Activated T-cell treated with anti-CD3 and anti-CD28 coated beads for 4 hours (primary cell): ENCODE measurements at regions not wholly inside any gene's neighbourhood (a gene's known extent, or its start where the extent isn't known, plus 50 kb on each side); places are given as distances from the start of the nearest gene placed in this dataset.
"Not testable (repeated sequence)": the region's sequence is repeated elsewhere in the genome, so short reads cannot be mapped to it uniquely, and the experiment has no call there.

Experiments
- DNase-seq: peaks from one replicate; pipeline ENCODE4 v3.0.0-alpha.2; 2020

DNA sequence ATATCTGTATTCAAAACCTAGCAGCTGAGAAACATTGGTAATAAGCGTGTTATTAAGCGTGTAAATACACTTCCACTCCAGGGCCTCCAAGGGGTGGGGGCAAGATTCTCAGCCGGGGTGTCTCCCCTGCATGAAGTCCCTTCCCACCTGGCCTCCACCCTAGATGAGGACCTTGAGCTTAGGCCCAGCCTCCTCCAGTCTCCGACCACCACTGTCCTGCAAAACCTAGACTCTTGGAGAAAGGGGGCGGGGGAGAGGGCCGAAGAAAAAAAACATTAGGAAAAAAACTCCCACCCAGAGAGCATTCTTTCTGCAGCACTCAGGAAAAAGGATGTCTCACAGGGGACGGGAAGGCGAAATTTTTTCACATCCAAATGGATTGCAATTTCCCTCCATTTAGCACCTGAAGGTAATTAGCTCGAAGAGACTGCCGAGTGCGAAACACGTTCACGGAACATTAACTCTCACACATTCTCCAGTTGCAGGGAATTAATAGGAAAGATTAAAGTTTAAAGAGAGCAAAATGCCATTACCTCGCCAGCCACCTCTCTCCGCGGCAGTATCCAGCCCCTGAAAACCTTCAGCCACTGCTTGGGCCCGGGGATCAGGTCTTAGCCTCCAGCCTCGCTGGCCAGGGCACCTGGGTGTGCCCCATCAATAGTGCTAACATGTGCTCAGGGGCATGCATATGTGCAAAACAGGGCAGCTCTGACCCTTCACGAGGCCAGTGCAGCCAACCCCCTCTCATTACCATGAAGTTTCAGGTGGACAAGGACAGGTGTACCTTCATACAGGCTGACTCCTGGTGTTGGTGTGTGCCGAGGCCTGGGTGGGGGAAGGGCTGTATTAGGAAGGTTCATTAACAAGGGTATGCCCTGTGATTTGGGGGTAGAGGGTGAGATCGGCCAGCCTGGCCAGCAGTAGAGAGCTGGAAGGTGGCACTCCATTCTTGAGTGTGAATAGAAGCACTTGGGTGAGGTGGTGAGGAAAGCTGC lies 77.2 kb downstream of the HIF1AN start:
- DNase-seq: no peak

- DNase-seq: no peak
Measured at GRCh38 chr10:100613846-100614245, 78.1 kb downstream of the HIF1AN start.

- DNase-seq: no peak
Measured at GRCh38 chr10:100614429-100615095, 78.8 kb downstream of the HIF1AN start.

GRCh38 chr10:100615241-100615640 lies 79.5 kb downstream of the HIF1AN start:
- no peak for DNase-seq

GRCh38 chr10:100615908-100616307 lies 80.2 kb downstream of the HIF1AN start:
- no peak for DNase-seq

DNA sequence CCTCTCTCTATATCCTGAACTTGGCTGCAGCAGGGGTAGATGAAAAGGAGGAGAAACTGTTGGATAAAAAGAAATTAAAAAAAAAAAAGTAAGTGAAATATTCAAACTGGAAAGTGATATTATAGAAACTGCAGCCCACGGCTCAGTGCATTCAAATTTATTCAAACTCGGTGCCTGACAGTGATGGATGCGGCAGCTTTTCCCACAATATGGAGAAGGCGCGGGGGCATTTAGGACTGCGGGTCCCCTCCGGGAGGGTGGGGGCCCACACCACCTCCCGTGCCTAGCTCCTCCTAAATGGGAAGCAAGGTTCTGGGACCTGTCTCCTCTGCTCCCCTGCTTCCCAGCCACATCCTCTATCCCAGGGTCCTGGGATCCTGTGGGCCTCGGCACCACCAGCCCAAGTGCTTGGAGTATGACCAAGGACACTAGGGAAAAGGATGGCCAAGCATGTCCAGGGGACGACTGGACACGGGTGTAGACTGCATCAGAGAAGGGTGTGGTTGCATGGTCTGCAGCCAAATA lies 82.4 kb downstream of the HIF1AN start:
- no peak for DNase-seq

- DNase-seq: no peak
Measured at GRCh38 chr10:100618632-100619255, 83.0 kb downstream of the HIF1AN start.

DNA sequence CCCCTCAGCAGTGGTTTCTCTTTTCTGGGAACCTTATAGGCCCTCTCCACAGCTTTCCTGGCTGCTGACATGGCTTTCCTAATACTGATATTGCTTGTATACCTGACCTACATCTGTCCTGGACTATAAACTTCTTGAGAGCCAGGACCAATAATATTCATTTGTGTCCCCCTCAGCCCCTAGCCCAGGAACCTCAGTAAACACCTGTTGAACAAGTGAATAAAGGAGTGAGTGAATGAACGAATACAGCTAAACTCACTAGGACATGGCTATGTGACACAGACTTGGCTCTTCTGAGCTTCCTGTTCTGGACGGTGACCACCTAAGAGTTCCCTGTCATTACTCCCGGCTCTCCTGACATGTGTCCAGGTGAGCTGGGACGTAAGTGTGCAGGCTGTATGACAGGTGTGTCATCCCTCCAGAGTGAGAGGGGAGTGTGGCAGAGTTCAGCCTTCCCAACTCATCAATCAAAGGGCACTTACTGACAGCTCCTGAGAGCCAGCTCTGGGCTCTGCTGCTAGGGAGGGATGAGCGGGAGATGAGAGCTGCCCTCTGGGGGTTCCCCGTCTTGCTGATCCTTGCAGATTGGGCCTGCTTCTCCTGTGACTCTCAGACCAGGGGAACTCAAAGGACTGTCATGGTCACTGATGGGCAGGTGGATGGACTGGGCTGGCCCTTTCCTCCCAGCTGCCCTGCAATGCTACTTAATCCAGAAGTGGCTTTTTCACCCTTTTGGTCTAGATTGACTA lies 84.5 kb downstream of the HIF1AN start:
- no peak for DNase-seq

DNA sequence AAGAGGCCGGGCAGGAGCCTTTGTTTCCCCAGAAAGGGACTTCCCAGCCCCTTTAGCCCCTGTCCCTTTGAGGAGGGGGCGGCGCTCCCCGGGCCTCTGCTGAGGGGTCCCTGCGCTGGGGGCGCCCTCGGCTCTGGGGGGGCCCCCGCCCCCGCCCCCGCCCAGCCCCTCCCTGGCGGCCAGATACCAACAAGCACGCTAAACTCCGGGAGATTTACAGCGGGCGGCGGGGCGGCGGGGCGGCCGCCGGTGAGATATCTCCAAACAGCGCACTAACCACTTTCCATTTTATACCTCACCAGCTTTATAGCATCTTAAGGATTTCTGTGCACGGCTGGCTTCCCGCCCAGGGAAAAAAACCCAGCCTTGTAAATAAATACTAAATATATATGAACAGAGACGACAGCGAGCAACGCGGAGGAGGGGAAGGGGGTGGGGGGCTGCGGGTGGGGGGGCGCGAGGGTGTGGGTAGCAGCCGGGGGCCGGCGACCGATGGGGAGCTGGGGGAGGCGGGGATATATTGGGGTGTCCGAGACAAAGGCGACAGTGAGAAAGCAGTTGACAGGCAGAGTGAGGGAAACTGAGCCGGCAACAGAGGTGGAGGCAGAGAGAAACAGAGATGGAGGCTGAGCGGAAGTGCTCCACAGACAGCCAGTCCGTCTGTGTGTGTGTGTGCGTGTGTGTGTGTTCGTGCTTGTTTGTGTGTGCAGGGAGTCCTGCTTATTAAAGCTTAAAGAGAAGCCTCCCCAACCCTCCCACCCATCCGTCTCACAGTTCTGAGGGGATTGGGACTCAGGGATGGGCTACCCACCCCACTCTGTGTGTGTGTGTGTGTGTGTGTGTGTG lies 85.8 kb downstream of the HIF1AN start:
- no peak for DNase-seq

DNA sequence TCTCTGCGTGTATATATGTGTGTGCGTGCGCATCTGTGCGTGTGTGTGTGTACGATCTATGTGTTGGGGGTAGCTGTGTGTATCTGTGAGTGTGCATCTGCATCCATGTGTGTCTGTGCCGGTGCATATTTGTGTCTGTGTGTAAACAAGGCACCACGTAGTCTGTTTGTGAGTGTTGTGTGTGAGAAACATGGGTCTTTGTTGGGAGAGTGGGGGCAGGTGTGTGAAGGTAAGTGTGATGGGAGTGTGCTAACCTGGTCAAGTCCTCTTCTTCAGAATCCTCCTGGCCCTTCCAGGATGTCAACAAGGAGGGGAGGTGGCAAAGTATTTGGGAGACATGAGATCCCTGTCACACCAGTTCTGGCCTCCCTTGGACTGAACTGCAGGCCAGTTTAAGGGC lies 87.2 kb downstream of the HIF1AN start:
- no peak for DNase-seq

GRCh38 chr10:100623521-100624230 lies 87.9 kb downstream of the HIF1AN start:
- DNase-seq: no peak

DNA sequence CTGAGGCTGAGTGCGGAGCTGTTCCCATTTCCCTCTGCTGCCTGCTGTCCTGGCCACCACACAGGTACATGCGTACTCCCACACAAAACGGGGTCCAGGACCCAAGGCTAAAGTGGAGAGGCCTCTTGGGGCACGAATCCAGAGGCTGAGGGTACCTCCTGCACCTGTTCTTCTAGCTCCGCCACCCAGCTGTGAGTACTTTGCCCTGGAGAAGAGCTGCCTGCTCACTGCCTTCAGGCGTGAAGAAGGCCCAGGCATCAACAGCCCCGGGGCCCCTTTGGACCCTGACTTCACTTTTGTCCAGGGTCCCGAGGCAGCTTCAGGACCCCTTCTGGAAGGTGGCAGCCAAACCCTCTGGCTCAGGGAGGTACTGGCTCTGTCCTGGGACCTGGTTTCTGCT lies 88.6 kb downstream of the HIF1AN start:
- no peak for DNase-seq

GRCh38 chr10:100625816-100626215 lies 90.1 kb downstream of the HIF1AN start:
- no peak for DNase-seq

DNA sequence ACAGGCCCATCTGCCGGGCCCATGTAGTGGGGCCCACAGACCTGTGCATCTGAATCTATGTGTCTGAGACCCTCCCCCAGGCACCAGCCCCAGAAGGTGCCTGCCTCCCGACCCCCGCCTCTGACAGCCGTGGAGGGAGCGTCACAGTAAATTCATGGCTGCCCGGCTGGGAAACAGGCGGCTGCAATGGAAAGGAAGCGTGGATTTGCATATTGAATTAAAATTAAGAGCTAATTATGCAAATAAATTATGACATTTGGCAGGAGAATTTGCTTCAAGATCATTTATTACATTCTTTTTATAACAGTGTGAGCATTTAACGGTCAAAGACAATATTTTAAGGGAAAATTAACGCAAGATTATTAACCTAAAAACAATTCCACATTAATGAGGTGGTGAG lies 92.3 kb downstream of the HIF1AN start:
- DNase-seq: no peak

DNA sequence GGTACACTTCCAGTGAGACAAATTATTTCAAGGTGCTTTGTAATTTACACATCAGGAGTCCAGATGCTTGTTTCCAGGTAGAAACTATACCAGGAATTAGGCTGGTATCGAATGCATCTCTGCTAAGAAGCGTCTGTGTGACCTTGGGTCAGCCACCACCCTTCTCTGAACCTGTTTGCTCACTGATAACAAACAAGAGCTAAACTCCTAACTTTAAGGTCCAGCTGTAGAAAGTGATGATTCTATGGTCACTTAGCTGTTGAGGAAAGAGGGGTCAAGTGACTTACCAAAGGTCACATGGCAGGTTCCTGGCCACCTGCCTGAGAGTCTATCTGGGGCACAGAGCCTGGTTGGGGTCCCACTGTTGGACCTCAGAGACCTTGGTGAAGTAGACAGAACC lies 95.4 kb downstream of the HIF1AN start:
- no peak for DNase-seq

GRCh38 chr10:100632027-100632426 lies 96.3 kb downstream of the HIF1AN start:
- no peak for DNase-seq

DNA sequence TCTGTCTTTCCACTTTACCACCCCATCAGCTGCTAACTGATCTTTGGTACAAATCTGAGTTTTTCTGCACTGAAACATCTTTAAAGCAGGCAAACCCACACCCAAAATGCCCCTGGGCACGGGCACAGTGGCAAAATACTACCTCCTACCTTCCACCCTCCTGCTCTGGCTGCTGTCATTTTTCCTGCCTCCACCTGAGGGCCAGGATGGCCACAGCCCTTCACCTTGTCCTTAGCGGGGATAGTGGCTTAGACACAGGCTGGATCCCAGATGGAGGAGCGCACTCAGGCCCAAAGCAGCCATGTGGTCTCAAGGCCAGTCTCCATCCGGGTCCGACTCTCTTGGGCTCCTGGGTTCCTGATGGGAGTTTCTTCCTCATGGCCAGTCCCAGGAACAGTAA lies 98.3 kb downstream of the HIF1AN start:
- no peak for DNase-seq

GRCh38 chr10:100636848-100637553 lies 101.3 kb downstream of the HIF1AN start:
- DNase-seq: no peak

GRCh38 chr10:100637785-100638184 lies 102.0 kb downstream of the HIF1AN start:
- no peak for DNase-seq

GRCh38 chr10:100638969-100639368 lies 103.2 kb downstream of the HIF1AN start:
- DNase-seq: not testable (repeated sequence)
